ENCODE measurements at regions not wholly inside any gene's neighbourhood (a gene's known extent, or its start where the extent isn't known, plus 50 kb on each side); places are given as distances from the start of the nearest gene placed in this dataset.

DNA sequence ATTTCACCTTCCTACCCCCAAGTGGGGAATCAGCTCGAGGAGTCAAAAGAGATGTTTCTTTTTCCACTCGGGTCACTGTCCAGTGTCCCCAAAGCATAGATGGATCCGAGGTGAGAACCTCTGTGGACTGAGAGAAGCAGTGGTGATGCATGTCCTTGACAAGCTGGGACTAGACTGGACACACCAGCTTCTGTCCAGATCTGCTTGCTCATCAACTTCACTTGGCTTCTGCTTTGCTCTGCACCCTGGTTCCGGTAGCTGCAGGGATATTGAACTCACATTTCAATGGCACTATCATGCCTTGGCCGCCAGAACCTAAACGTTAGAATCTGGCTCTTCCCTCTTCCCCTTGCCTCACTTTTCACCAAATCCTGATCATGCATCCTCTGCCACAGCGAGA is 50.3 kb upstream of the CXCL12 start:
- no peak for DNase-seq

DNA sequence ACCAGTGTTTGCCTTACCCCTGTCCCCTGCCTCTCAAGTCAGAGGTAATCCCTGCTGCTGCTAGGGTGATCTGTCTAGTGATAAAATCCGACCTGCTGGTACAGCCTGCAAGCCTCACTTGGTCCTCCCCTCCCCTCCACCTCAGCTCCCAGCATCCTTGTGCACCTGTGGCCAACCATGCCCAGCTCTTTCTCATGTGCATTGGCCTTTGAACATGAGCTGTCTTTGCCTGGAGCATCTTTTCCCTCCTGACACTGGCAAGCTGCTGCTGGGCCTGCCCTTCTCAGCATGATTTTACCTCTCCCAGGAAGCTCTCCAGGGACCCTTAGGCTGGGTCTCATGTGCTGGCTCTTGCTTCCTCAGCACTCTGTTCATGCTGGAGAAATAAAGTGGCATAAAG is 51.3 kb upstream of the CXCL12 start:
- DNase-seq = no peak

DNA sequence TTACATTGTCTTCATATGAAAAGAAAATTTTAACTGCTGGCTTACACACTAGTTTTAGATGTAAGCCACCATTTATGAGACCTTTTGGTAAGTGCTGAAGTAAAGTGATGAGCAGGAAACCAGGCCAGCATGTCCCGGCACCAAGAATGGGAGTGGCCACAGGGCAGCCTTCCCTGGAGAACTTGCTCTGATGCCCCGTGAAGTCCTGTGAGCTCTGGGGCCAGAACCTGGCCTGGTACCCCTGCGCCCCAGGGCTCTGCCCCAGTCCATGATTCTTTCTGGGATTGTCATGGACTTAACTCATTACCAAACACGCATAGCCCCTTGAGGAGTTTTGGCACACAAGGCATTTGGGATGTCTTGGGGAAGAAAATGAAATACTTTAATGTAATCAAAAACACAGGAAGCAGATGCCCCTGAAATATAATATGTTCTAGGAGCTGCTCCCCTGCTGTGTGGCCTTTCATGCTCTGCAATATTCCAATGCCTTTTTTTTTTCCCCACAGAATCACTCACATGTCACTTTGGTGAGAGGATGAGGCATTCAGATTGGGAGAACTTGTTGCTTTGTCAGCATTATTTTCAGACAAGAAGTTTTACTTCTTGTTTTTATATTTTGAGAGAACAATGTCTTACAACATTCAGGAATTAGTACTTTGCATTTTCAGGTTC is 53.1 kb upstream of the CXCL12 start:
- no peak for DNase-seq

DNA sequence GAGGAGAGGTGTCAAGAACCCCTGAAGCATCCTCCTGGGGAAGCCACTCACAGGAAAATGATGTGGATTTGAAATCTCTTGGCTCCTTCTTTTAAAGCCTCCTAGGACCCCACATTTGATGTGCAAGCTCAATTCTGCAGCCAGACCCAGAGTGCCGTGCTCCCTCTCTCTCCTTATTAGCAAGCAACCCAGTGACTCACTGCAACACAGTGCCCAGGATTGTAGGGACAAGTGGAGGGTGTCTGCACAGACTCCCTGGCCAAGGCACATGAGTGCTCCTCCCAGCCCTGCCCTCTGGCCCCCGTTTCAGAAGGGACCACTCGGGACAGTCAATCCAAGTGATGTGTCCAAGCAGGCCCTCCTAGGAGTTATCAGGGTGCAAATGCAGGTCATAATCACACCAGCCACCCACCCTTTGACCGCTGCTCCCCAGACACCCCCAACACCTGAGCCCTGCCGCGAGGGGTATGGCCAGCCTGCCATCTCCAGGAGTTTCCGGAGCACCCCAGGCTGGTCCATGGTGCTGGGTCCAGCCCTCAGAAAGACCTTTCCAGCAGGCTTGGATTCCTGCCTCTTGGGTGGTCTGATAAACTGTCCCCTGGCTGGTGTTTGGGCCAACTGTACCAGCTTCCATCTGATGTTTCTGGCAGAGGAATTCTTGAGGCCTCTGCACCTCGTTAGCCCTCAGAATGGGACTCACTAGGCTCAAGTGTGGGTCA is 54.5 kb upstream of the CXCL12 start:
- DNase-seq = no peak

DNA sequence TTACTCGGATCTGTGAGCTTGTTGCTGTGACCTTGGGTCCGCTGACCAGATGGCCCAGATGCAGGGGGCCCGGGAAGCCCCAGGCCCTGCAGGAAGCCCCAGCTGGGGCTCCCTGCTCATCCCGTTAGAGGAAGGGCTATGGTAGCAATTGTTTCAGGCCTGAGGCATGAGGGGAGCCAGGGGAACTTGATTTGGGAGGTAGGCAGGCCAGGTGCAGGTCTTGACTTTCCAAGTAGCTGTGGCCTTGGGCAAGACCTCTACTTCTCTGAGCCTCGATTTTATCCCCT is 55.0 kb upstream of the CXCL12 start:
- DNase-seq = no peak

DNA sequence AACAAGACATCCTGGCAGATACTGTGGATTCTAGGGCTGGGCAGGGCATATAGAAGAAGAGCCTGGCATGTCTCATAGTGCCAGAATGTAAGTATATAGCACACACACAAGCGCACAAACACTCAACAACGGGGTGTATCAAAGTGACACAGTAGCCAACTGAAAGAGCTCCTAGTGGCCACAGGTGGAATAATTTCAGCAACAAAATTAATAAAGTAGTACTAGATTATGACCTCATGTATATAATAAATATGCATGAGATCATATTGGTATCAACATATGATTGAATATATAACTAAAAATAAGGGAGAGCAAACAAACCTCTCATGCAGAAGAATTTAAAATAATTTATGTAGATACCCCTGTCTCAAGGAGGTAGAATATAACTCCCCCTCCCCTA is 72.4 kb upstream of the CXCL12 start:
- no peak for DNase-seq

DNA sequence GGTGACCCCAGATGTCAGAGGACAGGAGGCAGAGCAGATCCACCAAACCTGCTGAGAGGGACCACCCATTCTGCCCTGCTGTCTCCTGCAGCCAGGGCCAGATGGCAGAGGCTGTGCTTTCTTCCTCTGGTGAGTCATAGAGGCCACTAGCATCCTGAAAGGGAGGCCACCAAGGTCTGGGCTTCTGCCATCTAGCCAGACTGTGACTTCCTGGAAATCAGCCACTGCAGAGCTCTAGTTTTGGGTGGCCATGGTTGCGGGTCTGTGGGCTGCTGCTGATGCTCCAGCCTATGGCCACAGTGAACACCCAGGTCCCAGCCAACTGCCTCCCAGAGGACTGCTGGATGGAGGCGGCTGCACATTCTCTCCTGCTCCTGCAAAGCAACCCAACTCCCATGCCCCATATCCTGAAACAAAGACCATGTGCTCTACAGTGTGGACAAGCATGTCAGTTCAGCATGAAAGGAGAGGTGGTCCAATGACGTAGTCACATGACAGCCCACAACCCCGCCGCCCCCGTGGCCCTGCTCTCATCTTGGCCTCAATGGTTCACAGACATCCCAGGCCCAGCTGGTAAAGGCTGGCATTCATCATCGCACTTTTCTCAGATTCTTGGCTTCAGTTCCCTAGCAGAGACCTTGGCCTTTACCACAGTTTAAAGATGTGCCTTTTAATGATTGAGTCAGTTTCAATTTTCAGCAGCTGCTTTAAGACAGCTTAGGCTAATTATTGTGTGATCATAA is 73.9 kb upstream of the CXCL12 start:
- no peak for DNase-seq

DNA sequence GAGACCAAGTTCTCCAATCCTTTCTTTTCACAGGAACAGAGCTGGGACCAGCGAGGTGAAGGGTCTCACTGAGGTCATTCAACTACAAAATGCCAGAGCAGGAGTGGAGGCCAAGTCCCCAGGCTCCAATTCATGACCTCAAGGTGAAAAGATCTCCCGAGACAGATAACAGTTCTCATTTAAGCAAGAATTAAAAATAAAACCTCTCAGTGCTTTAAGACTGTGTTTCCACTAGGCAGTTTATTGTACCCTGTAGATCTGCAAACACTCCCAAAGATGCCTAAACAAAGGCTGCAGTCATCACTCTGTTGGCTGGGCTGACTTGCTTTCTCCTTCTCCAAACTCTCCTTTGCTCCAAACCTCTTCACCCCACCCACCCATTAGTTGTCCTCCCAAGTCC is 74.8 kb upstream of the CXCL12 start:
- DNase-seq = no peak

DNA sequence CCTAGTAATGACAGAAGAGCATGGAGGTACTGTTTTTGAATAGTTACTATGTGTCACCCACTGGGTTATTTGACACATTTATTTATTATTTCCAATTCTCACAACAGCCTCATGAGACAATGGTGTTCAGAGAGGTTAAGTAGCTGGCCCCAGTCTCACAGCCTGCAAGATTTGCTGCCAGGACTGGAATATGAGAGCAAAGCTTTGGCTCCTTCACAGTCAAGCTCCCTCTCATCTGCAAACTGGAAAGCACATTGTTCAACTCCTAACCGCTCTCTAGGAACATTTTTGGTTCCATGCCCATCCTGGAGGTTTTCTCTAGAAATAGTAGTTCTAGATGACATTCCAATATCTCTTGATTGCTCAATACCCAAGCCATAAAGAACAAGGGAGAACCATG is 75.5 kb upstream of the CXCL12 start:
- no peak for DNase-seq

DNA sequence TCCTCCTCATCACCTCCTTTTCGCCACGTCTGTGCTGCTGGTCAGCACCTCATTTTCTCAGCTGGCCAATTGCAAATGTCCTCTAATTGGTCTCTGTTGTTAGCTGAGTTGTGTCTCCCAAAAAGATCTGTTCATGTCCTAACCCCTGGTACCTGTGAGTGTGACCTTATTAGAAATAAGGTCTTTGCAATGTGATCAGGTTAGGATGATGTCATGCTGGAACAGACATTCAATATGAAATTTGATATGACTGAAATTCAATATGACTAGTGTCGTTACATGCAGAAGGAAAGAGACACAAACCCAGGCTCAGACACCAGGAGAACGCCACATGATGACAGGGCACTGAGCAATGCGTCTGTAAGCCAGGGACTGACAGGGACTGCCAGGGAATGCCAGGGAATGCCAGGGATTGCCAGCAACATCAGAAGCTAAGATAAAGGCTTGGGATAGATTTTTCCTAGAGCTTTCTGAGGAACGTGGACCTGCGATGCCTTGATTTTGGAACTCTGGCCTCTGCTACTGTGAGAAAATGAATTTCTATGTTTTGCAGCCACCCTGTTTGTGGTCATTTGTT is 77.5 kb upstream of the CXCL12 start:
- no peak for DNase-seq

DNA sequence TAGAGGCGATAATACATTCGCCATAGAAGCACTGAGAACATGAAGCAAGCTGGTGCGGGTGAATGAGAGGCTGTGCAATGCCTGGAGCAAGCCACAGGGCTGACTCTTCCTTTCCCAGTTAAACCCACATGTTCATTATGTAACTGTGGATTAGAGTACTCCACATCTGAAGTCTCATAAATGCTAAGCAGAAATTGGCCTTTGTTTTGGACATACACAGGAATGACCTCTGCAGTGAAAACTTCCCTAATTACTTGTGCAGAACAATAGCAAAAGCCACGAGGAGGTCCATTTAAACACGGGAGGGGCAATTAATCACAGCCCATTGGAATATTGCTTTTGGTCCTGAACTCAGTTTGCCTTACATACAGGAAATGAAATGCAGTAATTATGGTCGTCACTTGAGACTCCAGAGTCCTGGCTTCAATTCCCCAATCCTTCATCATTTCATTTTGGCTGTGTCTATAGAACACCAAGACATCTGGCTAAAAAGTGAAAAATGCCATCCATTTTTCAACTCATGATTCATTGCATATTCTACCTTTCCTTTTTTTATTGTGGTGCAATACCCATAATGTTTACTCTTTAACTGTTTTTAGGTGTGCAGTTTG is 78.7 kb upstream of the CXCL12 start:
- DNase-seq = no peak

DNA sequence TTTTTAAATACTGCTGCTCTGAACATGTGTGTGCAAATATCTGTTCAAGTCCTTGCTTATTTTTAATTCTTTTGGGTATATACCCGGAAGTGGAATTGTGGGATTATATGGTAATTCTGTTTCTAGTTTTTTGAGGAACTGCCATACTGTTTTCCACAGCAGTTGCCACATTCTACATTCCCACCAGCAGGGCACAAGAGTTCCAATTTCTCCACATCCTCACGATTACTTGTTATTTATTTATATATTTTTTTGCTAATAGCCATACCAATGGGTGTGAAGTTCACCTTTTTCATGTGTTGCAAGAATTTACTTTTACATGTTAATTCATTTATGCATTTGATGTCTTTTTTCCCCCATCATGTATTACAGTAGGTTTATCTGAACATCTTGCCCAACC is 79.6 kb upstream of the CXCL12 start:
- DNase-seq = no peak

DNA sequence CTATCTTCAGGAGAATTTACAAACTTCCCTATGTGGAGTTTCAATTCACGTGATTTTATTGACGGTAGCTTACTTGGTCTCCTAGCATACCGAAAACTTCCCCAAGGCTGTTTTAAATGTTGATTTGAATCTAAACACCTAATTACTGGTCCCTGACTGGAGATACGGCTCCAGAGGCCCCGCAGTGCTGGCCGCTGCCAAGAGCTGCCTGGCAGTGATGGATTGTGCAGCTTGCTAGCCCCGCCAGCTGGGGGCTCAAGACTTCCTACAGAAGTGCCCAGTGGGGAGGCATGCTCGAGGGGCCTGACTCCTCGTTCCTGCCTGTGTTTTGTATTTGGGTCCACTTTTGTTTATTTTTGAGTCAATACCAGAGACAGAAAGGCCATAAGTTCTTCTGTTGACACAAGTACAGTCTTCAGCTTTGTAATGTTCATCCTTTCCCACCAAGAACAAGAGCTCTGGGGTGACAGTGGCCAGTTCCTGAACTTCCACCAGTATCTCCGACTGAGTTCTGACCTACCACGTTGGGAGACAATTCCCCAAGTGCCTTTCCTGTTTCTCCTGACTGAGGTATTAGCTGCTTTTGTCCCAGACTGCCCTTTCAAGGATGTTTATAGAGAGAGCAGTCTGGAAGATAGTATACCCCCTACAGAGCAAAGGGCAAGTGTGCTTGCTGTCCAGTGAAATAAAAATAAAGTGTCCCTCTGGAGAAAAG is 80.7 kb upstream of the CXCL12 start:
- DNase-seq = no peak

DNA sequence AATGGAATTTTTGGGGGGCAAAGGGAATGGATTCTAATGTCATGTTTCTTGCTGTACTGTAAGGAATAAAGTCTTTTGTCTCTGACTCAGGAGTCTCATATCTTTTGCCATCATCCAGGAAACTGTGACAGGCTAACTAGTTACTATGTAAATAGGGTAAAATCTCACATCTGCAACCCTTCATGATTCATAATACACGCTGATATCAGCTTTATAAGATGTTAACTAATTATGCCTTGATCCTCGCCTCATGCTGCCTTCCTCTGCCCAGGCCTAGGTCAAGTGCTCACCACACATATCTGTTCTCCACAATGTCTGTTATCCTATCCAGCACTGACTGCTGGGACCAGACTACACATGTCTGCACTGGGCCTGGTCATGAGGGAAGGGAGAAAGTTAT is 81.3 kb upstream of the CXCL12 start:
- DNase-seq = no peak

DNA sequence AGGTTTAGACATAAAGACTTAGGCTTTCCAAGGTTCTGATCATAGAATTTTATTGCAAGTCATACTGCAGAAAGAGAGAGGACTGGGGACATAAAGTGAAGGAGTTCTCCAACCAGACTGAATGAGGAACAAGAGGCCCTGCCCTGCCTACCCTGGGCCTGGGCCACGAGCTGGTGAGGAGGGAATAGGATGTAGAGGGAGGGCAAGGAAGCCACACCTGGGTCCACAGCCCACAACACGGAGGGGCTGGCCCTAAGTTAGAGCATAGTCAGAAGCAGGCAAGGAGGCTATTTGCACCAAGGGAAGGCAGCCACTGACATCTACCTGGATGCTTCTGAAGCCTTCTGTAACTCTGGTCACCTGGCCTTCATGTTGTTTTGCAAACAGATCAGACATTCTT is 82.2 kb upstream of the CXCL12 start:
- DNase-seq = no peak

DNA sequence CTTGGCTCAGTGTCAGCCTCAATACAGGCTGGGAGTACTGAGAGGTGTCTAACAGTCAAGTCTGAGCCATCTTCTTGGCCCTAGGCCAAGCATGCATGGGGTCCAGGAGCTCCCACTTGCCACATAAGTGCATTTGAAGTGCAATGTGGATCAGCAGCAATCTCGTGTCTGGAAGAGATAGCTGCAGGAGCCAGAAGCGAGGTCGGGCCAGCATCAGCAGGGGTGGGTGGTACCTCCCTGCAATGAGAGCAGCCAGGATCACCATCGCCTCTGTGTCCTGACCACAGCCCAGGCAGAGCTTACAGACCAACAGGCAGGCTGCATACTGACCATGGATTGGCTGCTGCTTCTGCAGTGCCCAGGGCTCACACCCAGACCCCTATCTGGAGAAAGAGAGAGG is 83.0 kb upstream of the CXCL12 start:
- no peak for DNase-seq

DNA sequence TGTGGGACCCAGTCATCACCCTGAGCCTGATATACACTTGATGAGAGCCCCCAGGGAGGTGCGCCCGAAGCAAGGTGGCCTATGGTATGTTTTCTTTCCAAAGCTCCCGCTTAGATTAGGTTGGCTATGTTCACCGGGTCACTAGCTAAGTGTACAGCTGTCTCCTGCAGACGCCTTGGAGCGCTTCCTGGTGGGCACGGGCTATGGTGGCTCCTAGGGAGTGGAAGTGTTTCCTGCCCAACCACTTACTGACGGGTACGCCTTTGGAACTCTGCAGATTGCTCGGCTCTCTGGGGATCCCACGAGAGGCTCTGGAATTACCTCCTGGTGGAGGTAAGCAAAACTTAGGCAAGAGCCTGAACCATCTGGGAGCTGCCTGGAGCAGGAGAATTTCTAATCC is 83.6 kb upstream of the CXCL12 start:
- DNase-seq = no peak

DNA sequence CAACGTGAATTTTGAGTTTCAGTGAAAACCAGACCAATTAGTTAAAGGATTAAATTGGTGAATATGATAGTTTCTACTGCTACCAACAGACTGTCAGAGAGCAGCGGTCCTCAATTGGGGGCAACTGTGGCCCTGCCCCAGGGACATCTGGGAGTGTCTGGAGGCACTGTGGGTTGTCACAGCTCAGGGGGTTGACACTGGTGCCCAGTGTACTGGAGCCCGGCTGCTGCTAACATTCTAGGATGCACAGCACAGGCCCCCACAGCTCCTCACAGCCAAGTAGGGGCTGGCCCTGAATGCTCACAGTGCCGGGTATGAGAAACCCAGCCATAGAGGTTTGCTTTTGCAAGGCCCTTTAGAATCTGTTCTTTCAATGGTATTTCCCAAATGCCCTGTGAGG is 84.1 kb upstream of the CXCL12 start:
- DNase-seq = no peak

DNA sequence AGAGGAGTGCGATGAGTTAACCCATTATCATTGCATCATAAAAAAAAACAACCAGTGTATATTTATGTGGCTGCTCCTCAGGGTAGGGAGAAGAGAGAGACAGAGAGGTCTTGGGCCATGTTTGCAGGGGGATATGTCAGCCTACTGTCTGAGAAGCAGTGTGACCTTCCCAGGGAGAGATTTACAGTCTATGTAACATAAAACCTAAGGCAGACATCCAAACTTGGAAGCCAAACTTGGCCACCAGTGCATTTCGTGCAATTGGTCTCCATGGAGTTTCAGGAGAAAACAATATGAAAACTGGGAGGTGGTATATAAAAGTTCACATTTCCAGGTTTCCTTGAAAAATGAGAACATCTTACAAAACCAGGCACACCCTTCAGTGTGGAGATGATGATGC is 85.9 kb upstream of the CXCL12 start:
- DNase-seq = no peak

DNA sequence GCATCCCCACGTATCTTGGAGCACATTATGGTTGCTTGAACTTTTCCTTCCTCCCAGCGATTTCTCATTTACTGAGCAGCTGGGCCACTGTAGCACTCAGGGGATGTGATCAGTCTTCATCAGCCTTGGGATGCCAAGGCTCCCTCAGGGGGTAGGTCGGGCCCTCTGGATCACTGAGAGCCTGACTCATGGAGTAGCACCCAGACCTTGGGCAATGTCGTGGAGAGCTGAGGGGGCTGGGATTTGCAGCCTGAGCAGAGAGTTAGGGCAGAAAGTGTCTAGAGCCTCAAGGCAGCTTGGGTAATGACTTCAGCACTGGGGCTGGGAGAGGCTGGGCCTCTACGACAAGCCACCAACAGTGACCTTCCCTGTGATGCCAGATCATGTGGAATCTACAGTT is 86.5 kb upstream of the CXCL12 start:
- no peak for DNase-seq

DNA sequence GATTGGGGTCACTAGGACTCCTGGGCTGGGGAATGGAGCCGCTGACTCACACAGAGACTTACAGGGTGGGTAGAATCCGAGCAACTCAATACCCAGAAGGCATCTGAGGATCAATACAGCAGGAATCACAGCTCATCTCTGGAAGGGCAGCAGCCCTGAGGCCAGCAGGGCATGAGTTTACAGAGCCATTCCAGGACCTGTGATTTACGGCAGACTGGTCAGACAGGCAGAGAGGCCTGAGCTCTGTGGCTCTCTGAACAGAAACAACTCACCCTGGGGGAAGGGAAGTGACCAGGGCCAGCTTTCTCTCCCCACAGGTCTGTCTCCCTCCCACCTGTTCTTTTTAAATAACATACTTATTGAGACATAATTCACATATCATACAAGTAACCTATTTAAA is 88.2 kb upstream of the CXCL12 start:
- DNase-seq = no peak

DNA sequence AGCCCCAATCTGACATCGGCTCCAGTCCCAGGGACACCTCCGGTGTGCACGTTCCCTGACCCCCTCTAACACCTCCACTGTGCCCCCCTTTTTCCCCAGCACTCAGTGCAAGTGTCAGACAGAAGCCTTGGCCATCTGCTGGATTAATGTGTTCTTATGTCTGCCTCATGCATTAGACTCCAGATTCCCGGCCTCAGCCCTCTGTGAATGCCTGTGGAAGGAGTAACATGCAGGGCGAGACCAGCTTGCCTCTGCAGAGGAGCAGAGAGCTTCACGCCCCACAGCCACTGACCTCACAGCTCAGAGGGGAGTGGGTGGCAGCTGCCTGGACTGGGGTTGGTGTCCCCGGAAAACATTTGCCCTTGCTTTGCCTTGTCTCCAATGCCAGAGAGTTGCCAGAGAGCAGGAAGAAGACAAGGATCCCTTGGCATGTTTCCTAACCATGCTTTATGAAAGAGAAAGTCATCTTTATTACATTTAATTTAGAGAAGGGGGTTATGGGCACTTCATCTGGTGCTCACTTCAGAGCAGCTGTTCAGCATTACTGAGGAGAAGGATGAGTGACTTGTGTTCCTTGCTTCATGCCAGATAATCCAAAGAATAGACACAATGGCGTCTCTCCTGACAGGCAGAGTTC is 91.6 kb upstream of the CXCL12 start:
- DNase-seq = no peak

DNA sequence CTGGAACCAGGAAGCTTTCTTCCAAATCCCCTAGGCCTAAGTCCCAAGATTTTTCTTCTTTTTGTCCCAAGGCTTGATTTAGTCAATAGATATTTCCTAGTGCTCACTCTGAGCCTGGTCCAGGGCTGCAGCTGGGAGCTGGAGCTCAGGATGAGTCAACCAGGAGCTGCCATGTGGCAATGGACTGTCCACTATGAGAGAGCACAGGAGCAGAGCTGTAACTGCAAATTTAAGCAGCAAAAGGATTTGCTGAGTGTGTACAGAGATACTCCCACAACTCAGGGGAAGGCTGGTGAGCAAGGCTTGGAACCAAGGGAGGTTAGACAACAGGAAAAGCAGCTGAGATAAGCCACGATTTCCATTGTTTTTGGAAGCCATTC is 92.1 kb upstream of the CXCL12 start:
- DNase-seq = no peak
